HFFc6 (cell line): ENCODE measurements at regions not wholly inside any gene's neighbourhood (a gene's known extent, or its start where the extent isn't known, plus 50 kb on each side); places are given as distances from the start of the nearest gene placed in this dataset.
A peak's percentile ranks its signal among the peaks of the same experiment; 100 is the strongest.

ENCODE experiments used
- DNase-seq: peaks from one replicate; pipeline ENCODE4 v3.0.0-alpha.2; 2018
- H3K27ac Mint-ChIP-seq: 2 replicates; pipeline ENCODE4 v1.8.0; 2020; ENCODE audit warnings: mild to moderate bottlenecking, mixed read lengths
- H3K27me3 Mint-ChIP-seq: 2 replicates; pipeline ENCODE4 v1.8.0; 2021; ENCODE audit warnings: mild to moderate bottlenecking, moderate library complexity, mixed read lengths; ENCODE audit not compliant: insufficient read depth
- H3K36me3 Mint-ChIP-seq: 2 replicates; pipeline ENCODE4 v1.8.0; 2021; ENCODE audit warnings: low read depth, mixed read lengths
- H3K4me1 Mint-ChIP-seq: 2 replicates; pipeline ENCODE4 v1.8.0; 2020; ENCODE audit warnings: low read depth, mixed read lengths
- H3K4me3 Mint-ChIP-seq: 2 replicates; pipeline ENCODE4 v1.8.0; 2020; ENCODE audit warnings: mild to moderate bottlenecking, moderate library complexity, mixed read lengths
- H3K9me3 Mint-ChIP-seq: 2 replicates; pipeline ENCODE4 v1.8.0; 2020; ENCODE audit warnings: mild to moderate bottlenecking, mixed read lengths
- CTCF ChIP-seq: fragments of 200-600 bp; sonication (generic); IDR thresholded peaks from 2 replicates; pipeline ENCODE4 v1.5.0; 2021; ENCODE audit warnings: antibody characterized with exemption, mild to moderate bottlenecking

- peaks cover 26% of the 10 kb centered on the region for H3K4me1 Mint-ChIP-seq
- no peaks in the 10 kb centered on the region for H3K9me3 Mint-ChIP-seq
- H3K27ac Mint-ChIP-seq: no peak overlapping the region
- no peak for DNase-seq
- no peak overlapping the region for H3K4me3 Mint-ChIP-seq
- H3K27me3 Mint-ChIP-seq: no peaks in the 10 kb centered on the region; the same call in 1 of the 2 replicates
- peaks cover 6% of the 10 kb centered on the region; the same call in 1 of the 2 replicates for H3K36me3 Mint-ChIP-seq
- no peak for TF ChIP-seq CTCF
Measured at GRCh38 chr2:144586476-144586875, 66.6 kb upstream of the ZEB2 start.

- peaks cover 26% of the 10 kb centered on the region for H3K4me1 Mint-ChIP-seq
- H3K27ac Mint-ChIP-seq: peak overlapping the region; percentile 74
- no peaks in the 10 kb centered on the region for H3K9me3 Mint-ChIP-seq
- no peaks in the 10 kb centered on the region; the same call in 1 of the 2 replicates for H3K27me3 Mint-ChIP-seq
- peaks cover 6% of the 10 kb centered on the region; the same call in 1 of the 2 replicates for H3K36me3 Mint-ChIP-seq
- peak; percentile 83 for DNase-seq
- TF ChIP-seq CTCF: no peak
- no peak overlapping the region for H3K4me3 Mint-ChIP-seq
Measured at GRCh38 chr2:144583741-144584453, 64.0 kb upstream of the ZEB2 start.

- no peak overlapping the region for H3K27ac Mint-ChIP-seq
- no peaks in the 10 kb centered on the region; the same call in 1 of the 2 replicates for H3K27me3 Mint-ChIP-seq
- H3K36me3 Mint-ChIP-seq: peaks cover 6% of the 10 kb centered on the region; the same call in 1 of the 2 replicates
- no peak overlapping the region for H3K4me3 Mint-ChIP-seq
- H3K4me1 Mint-ChIP-seq: peaks cover 26% of the 10 kb centered on the region
- no peak for TF ChIP-seq CTCF
- DNase-seq: no peak
- H3K9me3 Mint-ChIP-seq: no peaks in the 10 kb centered on the region
Measured at GRCh38 chr2:144583381-144583729, 63.4 kb upstream of the ZEB2 start.

DNA sequence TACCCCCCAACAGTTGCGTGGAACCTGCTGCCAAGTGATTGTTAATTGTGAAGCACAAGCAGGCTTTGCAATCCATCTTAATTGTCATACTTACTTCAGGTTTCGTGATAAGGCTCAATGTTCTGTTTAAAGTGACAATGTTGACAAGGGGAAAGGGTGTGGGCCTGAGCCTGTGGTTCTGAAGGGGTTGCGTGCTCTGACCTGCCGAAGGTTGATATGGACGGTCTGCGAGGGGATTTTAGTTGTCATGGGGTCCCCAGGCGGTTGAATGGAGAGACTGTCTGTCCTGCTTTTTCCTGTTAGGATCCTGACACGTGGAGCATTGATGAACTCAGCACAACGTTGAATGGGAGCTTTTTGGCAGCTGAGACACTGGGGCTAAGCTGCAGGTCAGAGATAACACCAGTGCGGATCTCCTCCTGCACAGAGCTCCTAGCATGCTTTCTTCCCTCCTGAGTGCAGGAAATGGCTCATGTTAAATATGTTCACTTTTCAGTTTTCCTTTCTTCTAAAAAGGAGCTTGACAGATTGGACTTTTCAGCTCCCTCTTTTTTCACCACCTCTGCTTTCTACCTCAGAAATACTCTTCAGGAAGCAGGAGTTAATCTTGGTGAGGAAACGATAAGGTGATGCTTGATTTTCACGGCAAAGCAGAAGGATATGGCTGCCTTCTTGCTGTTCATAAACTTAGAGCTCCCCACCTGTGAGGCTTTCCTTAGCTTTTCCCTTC, 62.9 kb upstream of the ZEB2 start:
- no peak overlapping the region for H3K27ac Mint-ChIP-seq
- H3K9me3 Mint-ChIP-seq: no peaks in the 10 kb centered on the region
- H3K27me3 Mint-ChIP-seq: no peaks in the 10 kb centered on the region; the same call in 1 of the 2 replicates
- H3K36me3 Mint-ChIP-seq: peaks cover 6% of the 10 kb centered on the region; the same call in 1 of the 2 replicates
- TF ChIP-seq CTCF: no peak
- no peak overlapping the region for H3K4me3 Mint-ChIP-seq
- DNase-seq: no peak
- peaks cover 26% of the 10 kb centered on the region for H3K4me1 Mint-ChIP-seq

DNA sequence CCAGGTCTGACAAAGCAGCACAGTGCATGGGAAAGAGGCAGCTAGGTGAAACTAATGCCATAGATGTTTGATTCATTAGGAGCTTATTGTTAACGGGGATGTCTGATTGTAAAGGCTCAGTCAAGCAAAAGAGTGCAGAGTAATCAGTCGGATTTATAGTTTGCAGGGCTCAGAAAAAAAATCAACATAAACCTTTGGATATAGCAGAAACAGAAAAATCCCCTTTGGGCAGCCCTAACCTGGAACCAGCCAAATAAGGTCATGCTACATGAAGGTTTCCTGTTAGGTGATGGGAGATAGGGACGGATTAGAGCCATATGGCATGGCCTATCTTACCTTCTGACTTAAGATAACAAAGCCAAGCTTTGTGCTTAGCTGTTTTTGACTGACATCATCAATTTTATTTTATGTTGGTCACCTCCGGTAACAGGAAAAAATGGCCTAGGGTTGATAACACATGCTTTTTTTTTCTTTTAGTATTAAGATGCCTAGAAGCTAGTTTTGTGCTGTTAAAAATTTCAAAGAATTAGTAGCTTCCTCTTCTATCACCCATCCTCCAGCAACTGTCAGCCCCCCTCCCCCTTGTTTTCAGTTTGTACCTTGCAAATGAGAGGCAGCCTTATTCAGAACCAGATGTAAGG, 60.7 kb upstream of the ZEB2 start:
- Mint-ChIP-seq H3K27ac (no peak overlapping the region), H3K9me3 (no peaks in the 10 kb centered on the region), H3K4me3 (no peak overlapping the region)

More for the DNA sequence above, 60.7 kb upstream of the ZEB2 start:
- peaks cover 26% of the 10 kb centered on the region for H3K4me1 Mint-ChIP-seq
- DNase-seq: no peak
- 0 out of 2 replicates have a peak, but pooled peaks cover under 1% of the 10 kb centered on the region for H3K36me3 Mint-ChIP-seq
- TF ChIP-seq CTCF: no peak
- no peaks in the 10 kb centered on the region; the same call in 1 of the 2 replicates for H3K27me3 Mint-ChIP-seq
